PFSK-1 (cell line): ENCODE measurements at regions not wholly inside any gene's neighbourhood (a gene's known extent, or its start where the extent isn't known, plus 50 kb on each side); places are given as distances from the start of the nearest gene placed in this dataset.

Source experiments
- POLR2AphosphoS5 ChIP-seq: IDR thresholded peaks from 2 replicates; pipeline ENCODE4 v1.6.1; 2012; ENCODE audit warnings: low read depth, mild to moderate bottlenecking, control low read depth, low read length, moderate library complexity
- SIN3A ChIP-seq: IDR thresholded peaks from 2 replicates; pipeline ENCODE4 v1.6.1; 2012; ENCODE audit warnings: mild to moderate bottlenecking, low read length, moderate library complexity, borderline replicate concordance; ENCODE audit not compliant: insufficient read depth
- TAF1 ChIP-seq: IDR thresholded peaks from 2 replicates; pipeline ENCODE4 v1.6.1; 2012; ENCODE audit warnings: low read length, control low read depth, borderline replicate concordance; ENCODE audit not compliant: insufficient read depth
- TF ChIP-seq, protein P1 (sequence below), 2 experiments: IDR thresholded peaks; 2 replicates each; pipeline versions ENCODE4 v1.6.1 to v1.8.0; 2011 to 2012; ENCODE audit warnings: low read depth in 2 of 2, low read length in 2 of 2, control low read depth in 1 of 2, inconsistent platforms in 1 of 2, mild to moderate bottlenecking in 1 of 2, moderate library complexity in 1 of 2; ENCODE audit not compliant: insufficient read depth in 1 of 2

DNA sequence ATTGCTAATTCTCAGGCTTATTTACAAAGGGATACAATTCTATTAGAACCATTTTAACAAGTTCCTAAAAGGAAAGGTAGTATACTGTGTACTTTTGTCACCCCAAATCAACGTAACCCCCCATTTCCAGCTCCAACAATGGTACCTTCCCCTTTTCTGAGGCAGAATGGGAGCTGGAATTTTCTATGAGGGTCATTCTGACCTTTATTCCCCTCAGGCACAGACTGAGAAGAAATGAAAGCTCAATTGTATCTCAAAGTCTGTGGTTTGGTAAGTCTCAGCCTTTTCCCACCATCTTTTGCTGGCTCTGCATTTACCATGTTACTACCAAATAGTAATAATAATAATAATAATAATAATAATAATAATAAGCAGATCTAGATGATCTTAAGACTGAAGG lies 571.0 kb downstream of the RNF144B start:
- TF ChIP-seq POLR2AphosphoS5 (no peak), SIN3A (no peak), TAF1 (no peak)
- TF ChIP-seq, protein P1, sequence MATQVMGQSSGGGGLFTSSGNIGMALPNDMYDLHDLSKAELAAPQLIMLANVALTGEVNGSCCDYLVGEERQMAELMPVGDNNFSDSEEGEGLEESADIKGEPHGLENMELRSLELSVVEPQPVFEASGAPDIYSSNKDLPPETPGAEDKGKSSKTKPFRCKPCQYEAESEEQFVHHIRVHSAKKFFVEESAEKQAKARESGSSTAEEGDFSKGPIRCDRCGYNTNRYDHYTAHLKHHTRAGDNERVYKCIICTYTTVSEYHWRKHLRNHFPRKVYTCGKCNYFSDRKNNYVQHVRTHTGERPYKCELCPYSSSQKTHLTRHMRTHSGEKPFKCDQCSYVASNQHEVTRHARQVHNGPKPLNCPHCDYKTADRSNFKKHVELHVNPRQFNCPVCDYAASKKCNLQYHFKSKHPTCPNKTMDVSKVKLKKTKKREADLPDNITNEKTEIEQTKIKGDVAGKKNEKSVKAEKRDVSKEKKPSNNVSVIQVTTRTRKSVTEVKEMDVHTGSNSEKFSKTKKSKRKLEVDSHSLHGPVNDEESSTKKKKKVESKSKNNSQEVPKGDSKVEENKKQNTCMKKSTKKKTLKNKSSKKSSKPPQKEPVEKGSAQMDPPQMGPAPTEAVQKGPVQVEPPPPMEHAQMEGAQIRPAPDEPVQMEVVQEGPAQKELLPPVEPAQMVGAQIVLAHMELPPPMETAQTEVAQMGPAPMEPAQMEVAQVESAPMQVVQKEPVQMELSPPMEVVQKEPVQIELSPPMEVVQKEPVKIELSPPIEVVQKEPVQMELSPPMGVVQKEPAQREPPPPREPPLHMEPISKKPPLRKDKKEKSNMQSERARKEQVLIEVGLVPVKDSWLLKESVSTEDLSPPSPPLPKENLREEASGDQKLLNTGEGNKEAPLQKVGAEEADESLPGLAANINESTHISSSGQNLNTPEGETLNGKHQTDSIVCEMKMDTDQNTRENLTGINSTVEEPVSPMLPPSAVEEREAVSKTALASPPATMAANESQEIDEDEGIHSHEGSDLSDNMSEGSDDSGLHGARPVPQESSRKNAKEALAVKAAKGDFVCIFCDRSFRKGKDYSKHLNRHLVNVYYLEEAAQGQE (IDR thresholded peaks at IDR 0.05; ENCODE audit: insufficient read depth in 1 of 2, low read depth in 2 of 2, low read length in 2 of 2): no peak
